GM06990 (cell line): ENCODE measurements at regions not wholly inside any gene's neighbourhood (a gene's known extent, or its start where the extent isn't known, plus 50 kb on each side); places are given as distances from the start of the nearest gene placed in this dataset.

Source experiments
- DNase-seq: peaks from one replicate; pipeline ENCODE4 v3.0.0-alpha.2; 2011; ENCODE audit not compliant: insufficient read length; ENCODE audit errors: extremely low read depth
- H3K27me3 ChIP-seq: replicated peaks from 2 replicates; pipeline ENCODE4 v1.6.0; 2011; ENCODE audit warnings: low read length; ENCODE audit not compliant: control insufficient read depth, insufficient read depth
- H3K36me3 ChIP-seq: 2 replicates; pipeline ENCODE4 v1.5.1; 2011; ENCODE audit warnings: low read length; ENCODE audit not compliant: control insufficient read depth, insufficient read depth
- H3K4me3 ChIP-seq: replicated peaks from 2 replicates; pipeline ENCODE4 v1.5.1; 2011; ENCODE audit warnings: low read depth, mild to moderate bottlenecking, control low read depth, low read length
- TF ChIP-seq, protein P1 (sequence below): IDR thresholded peaks from 2 replicates; pipeline ENCODE4 v1.5.1; 2011; ENCODE audit warnings: low read length, control low read depth, mild to moderate bottlenecking, inconsistent platforms; ENCODE audit not compliant: insufficient read depth, poor library complexity, severe bottlenecking

GRCh38 chr21:35366394-35367080 is 317.4 kb upstream of the RUNX1 start:
- Histone ChIP-seq H3K27me3 (no peaks in the 10 kb centered on the region; the same call in 1 of the 2 replicates), H3K4me3 (no peak overlapping the region), H3K36me3 (no peaks in the 10 kb centered on the region)
- TF ChIP-seq, protein P1, sequence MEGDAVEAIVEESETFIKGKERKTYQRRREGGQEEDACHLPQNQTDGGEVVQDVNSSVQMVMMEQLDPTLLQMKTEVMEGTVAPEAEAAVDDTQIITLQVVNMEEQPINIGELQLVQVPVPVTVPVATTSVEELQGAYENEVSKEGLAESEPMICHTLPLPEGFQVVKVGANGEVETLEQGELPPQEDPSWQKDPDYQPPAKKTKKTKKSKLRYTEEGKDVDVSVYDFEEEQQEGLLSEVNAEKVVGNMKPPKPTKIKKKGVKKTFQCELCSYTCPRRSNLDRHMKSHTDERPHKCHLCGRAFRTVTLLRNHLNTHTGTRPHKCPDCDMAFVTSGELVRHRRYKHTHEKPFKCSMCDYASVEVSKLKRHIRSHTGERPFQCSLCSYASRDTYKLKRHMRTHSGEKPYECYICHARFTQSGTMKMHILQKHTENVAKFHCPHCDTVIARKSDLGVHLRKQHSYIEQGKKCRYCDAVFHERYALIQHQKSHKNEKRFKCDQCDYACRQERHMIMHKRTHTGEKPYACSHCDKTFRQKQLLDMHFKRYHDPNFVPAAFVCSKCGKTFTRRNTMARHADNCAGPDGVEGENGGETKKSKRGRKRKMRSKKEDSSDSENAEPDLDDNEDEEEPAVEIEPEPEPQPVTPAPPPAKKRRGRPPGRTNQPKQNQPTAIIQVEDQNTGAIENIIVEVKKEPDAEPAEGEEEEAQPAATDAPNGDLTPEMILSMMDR = no peak
- DNase-seq = no peak

GRCh38 chr21:35363458-35363857 is 314.4 kb upstream of the RUNX1 start:
- no peaks in the 10 kb centered on the region; the same call in 1 of the 2 replicates for H3K27me3 ChIP-seq
- TF ChIP-seq, protein P1 = no peak
- H3K36me3 ChIP-seq = no peaks in the 10 kb centered on the region
- H3K4me3 ChIP-seq = no peak overlapping the region
- DNase-seq = no peak

GRCh38 chr21:35361988-35362387 is 312.9 kb upstream of the RUNX1 start:
- no peak overlapping the region for H3K4me3 ChIP-seq
- H3K36me3 ChIP-seq = no peaks in the 10 kb centered on the region
- TF ChIP-seq, protein P1 = no peak
- no peak for DNase-seq
- H3K27me3 ChIP-seq = no peaks in the 10 kb centered on the region; the same call in 1 of the 2 replicates

- TF ChIP-seq, protein P1 = no peak
- DNase-seq = no peak
- Histone ChIP-seq H3K36me3 (no peaks in the 10 kb centered on the region), H3K4me3 (no peak overlapping the region), H3K27me3 (no peaks in the 10 kb centered on the region; the same call in 1 of the 2 replicates)
Measured at GRCh38 chr21:35360870-35361570, 311.9 kb upstream of the RUNX1 start.

- TF ChIP-seq, protein P1 = no peak
- H3K27me3 ChIP-seq = no peaks in the 10 kb centered on the region; the same call in 1 of the 2 replicates
- no peak for DNase-seq
- no peaks in the 10 kb centered on the region for H3K36me3 ChIP-seq
- no peak overlapping the region for H3K4me3 ChIP-seq
Measured at GRCh38 chr21:35359076-35359475, 310.0 kb upstream of the RUNX1 start.
